HFFc6 (cell line): ENCODE measurements at regions not wholly inside any gene's neighbourhood (a gene's known extent, or its start where the extent isn't known, plus 50 kb on each side); places are given as distances from the start of the nearest gene placed in this dataset.

ENCODE experiments used
- DNase-seq: peaks from one replicate; pipeline ENCODE4 v3.0.0-alpha.2; 2018
- H3K27ac Mint-ChIP-seq: 2 replicates; pipeline ENCODE4 v1.8.0; 2020; ENCODE audit warnings: mild to moderate bottlenecking, mixed read lengths
- H3K27me3 Mint-ChIP-seq: 2 replicates; pipeline ENCODE4 v1.8.0; 2021; ENCODE audit warnings: mild to moderate bottlenecking, moderate library complexity, mixed read lengths; ENCODE audit not compliant: insufficient read depth
- H3K36me3 Mint-ChIP-seq: 2 replicates; pipeline ENCODE4 v1.8.0; 2021; ENCODE audit warnings: low read depth, mixed read lengths
- H3K4me1 Mint-ChIP-seq: 2 replicates; pipeline ENCODE4 v1.8.0; 2020; ENCODE audit warnings: low read depth, mixed read lengths
- H3K4me3 Mint-ChIP-seq: 2 replicates; pipeline ENCODE4 v1.8.0; 2020; ENCODE audit warnings: mild to moderate bottlenecking, moderate library complexity, mixed read lengths
- H3K9me3 Mint-ChIP-seq: 2 replicates; pipeline ENCODE4 v1.8.0; 2020; ENCODE audit warnings: mild to moderate bottlenecking, mixed read lengths
- TF ChIP-seq, protein P1 (sequence below): fragments of 200-600 bp; sonication (generic); IDR thresholded peaks from 2 replicates; pipeline ENCODE4 v1.5.0; 2021; ENCODE audit warnings: antibody characterized with exemption, mild to moderate bottlenecking

DNA sequence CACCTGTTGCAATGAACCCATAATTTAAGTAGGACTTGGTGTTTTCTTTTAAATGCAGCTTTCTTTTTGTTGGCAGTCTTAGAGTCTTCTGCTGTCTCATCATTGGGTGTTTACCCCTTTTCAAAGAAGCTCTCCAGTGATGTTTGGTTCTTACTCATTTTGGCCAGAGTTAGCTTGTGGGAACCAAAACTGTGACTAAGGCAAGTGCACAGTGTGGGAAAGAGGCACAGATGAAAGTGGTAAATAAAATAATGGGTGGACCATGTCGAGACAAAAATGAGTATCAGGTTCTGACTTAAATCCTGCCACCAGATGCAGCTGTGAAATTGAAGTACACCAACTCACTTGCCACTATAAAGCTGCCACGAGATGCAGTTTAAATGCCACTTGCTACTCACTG, 615.4 kb upstream of the MIS18BP1 start:
- no peak for DNase-seq
- peaks cover 7% of the 10 kb centered on the region; the same call in 1 of the 2 replicates for H3K36me3 Mint-ChIP-seq
- H3K9me3 Mint-ChIP-seq, result peaks cover 60% of the 10 kb centered on the region
- no peak overlapping the region for H3K4me3 Mint-ChIP-seq
- no peak overlapping the region for H3K27ac Mint-ChIP-seq
- H3K27me3 Mint-ChIP-seq, result no peaks in the 10 kb centered on the region; the same call in 1 of the 2 replicates
- no peaks in the 10 kb centered on the region for H3K4me1 Mint-ChIP-seq
- TF ChIP-seq, protein P1, sequence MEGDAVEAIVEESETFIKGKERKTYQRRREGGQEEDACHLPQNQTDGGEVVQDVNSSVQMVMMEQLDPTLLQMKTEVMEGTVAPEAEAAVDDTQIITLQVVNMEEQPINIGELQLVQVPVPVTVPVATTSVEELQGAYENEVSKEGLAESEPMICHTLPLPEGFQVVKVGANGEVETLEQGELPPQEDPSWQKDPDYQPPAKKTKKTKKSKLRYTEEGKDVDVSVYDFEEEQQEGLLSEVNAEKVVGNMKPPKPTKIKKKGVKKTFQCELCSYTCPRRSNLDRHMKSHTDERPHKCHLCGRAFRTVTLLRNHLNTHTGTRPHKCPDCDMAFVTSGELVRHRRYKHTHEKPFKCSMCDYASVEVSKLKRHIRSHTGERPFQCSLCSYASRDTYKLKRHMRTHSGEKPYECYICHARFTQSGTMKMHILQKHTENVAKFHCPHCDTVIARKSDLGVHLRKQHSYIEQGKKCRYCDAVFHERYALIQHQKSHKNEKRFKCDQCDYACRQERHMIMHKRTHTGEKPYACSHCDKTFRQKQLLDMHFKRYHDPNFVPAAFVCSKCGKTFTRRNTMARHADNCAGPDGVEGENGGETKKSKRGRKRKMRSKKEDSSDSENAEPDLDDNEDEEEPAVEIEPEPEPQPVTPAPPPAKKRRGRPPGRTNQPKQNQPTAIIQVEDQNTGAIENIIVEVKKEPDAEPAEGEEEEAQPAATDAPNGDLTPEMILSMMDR, result no peak

DNA sequence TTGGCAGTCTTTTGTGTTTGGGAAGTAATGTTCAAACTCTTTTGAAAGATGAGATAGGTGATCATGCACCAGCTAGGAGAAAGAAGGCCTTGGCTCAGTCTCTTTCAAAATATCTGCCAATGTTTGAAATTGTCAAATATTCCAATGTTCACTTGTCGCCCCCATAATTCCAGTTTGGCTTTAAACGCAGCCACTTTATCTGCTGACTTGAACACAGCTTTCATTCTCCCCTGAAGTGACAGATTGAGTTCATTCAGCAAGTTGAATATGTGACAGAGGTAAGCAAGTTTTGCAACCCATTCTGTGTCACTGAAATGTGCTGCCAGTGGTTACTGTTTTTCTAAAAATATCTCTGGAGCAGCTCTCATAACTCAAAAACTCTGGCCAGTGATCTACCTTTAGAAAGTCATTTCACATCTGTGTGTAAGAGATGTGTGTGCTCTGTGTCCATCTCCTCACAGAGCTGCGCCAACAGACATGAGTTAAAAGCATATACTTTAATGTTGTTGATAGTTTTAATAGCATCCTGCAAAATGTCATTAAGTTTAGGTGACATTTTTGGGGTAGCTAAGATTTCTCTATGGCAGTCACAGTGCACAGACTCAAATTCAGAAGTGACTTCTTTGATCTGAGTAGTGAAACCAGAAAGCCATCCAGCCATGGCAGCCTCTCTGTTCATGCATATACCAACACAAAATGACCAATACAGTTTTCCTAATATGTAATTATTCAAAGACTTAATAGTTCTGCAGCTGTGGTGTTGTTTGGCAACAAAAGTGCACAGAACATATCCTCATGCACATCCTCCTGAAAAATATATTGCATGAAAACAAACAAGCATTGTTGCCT, 614.3 kb upstream of the MIS18BP1 start:
- Mint-ChIP-seq H3K27me3 (no peaks in the 10 kb centered on the region; the same call in 1 of the 2 replicates), H3K9me3 (peaks cover 51% of the 10 kb centered on the region), H3K4me3 (no peak overlapping the region), H3K4me1 (no peaks in the 10 kb centered on the region), H3K27ac (no peak overlapping the region), H3K36me3 (peaks cover 7% of the 10 kb centered on the region; the same call in 1 of the 2 replicates)
- TF ChIP-seq, protein P1, result no peak
- DNase-seq, result no peak

DNA sequence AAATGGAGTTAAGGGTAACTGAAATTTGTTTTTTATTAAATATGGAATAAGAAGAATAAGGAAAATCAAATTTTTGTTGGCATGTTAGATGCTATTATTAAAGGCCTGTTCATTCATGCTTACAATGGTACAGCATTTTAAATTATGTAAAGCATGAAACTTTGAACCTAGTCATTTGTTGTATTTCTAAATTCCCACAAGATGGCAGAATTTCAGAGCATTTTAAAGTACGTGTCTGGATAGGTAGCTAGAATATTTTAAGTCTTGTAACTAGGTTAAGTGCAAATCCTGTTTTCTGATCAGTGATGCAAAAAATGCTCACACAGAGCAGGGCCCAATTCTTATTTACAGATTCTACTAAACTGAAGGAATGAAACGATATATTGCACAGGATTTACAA, 585.6 kb upstream of the MIS18BP1 start:
- peaks cover 24% of the 10 kb centered on the region; the same call in 1 of the 2 replicates for H3K9me3 Mint-ChIP-seq
- no peaks in the 10 kb centered on the region for H3K4me1 Mint-ChIP-seq
- H3K4me3 Mint-ChIP-seq, result no peak overlapping the region
- TF ChIP-seq, protein P1, result peak; percentile 37; the same call in 1 of the 2 replicates
- no peak overlapping the region for H3K27ac Mint-ChIP-seq
- no peaks in the 10 kb centered on the region for H3K27me3 Mint-ChIP-seq
- no peaks in the 10 kb centered on the region for H3K36me3 Mint-ChIP-seq
- DNase-seq, result no peak

DNA sequence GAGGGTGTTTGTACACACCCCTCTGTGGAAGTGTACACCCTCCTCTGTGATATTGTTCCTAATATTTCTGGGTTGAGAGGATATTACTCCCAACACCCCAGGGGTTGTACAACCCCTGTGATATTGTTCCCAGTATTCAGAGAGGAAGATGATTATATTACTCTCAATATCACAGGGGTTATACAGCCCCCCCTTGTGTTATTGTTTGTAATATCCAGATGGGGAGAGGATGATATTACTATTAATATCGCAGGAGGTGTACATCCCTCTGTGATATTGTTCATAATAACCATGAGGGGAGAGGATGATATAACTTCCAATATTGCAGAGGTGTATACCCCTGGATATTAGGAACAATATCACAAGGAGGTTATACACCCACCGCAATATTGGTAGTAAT, 566.1 kb upstream of the MIS18BP1 start:
- H3K9me3 Mint-ChIP-seq, result peaks cover 6% of the 10 kb centered on the region; the same call in 1 of the 2 replicates

DNA sequence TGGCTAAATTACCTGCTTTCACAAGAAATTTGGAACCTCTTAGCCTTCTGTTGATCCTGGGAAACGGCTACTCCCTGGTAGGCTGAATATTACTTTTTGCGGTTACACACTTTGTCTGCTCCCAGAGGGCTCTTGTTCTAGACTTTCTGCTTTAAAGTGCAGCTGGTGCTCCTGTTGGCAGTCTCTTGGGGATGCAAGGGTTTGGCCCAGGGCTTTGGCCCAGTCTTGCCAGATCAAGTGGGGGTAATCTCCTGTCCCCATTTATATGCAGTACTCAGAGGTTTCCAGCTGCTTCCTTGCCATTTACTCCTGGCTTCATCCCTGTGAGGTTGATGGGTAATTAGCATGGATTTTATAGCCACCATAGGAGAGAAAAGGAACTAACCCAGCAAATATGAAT, 558.2 kb upstream of the MIS18BP1 start:
- TF ChIP-seq, protein P1, result no peak
- Mint-ChIP-seq H3K4me3 (no peak overlapping the region), H3K36me3 (no peaks in the 10 kb centered on the region), H3K27ac (no peak overlapping the region), H3K4me1 (no peaks in the 10 kb centered on the region), H3K27me3 (peaks cover 2% of the 10 kb centered on the region; the same call in 1 of the 2 replicates), H3K9me3 (peaks cover 14% of the 10 kb centered on the region)
- no peak for DNase-seq

More for the DNA sequence above, 566.1 kb upstream of the MIS18BP1 start:
- no peaks in the 10 kb centered on the region for H3K4me1 Mint-ChIP-seq
- DNase-seq, result no peak
- H3K27ac Mint-ChIP-seq, result no peak overlapping the region
- H3K4me3 Mint-ChIP-seq, result no peak overlapping the region
- TF ChIP-seq, protein P1, result no peak
- no peaks in the 10 kb centered on the region for H3K36me3 Mint-ChIP-seq
- H3K27me3 Mint-ChIP-seq, result peaks cover 2% of the 10 kb centered on the region; the same call in 1 of the 2 replicates
